ENCODE measurements at regions not wholly inside any gene's neighbourhood (a gene's known extent, or its start where the extent isn't known, plus 50 kb on each side); places are given as distances from the start of the nearest gene placed in this dataset.

DNA sequence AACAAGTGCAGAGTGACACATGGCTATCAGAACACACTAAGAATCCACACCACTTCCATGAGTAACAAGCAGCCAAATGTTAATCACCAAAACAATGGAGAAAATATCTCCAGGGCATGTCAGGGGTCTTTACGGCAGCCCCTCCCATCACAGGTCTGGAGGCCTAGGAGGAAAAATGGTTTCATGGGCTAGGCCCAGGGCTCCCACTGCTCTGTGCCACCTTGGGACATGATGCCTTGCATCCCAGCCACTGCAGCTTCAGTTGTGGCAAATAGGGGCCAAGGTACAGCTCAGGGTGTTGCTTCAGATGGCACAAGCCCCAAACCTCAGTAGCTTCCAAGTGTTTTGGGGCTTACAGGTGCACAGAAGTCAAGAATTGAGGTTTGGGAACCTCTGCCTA lies 66.6 kb downstream of the NEURL3 start:
- no peak overlapping the region for H3K4me3 ChIP-seq (ENCODE audit: low read depth, low read length)
- DNase-seq (ENCODE audit: low read depth): no peak
- no peak for TF ChIP-seq CTCF (IDR thresholded peaks at IDR 0.05; ENCODE audit: insufficient read depth, low read depth, low read length)

GRCh38 chr2:96437512-96437911 lies 67.6 kb downstream of the NEURL3 start:
- no peak for DNase-seq (ENCODE audit: low read depth)
- no peak for TF ChIP-seq CTCF (IDR thresholded peaks at IDR 0.05; ENCODE audit: insufficient read depth, low read depth, low read length)
- H3K4me3 ChIP-seq (ENCODE audit: low read depth, low read length): no peak overlapping the region

- no peak for TF ChIP-seq CTCF (IDR thresholded peaks at IDR 0.05; ENCODE audit: insufficient read depth, low read depth, low read length)
- no peak for DNase-seq (ENCODE audit: low read depth)
- H3K4me3 ChIP-seq (ENCODE audit: low read depth, low read length): no peak overlapping the region
These were observed 68.2 kb downstream of the NEURL3 start for GRCh38 chr2:96436961-96437360.

GRCh38 chr2:96436416-96436815 lies 68.7 kb downstream of the NEURL3 start:
- DNase-seq (ENCODE audit: low read depth): no peak
- no peak overlapping the region for H3K4me3 ChIP-seq (ENCODE audit: low read depth, low read length)
- TF ChIP-seq CTCF (IDR thresholded peaks at IDR 0.05; ENCODE audit: insufficient read depth, low read depth, low read length): no peak

DNA sequence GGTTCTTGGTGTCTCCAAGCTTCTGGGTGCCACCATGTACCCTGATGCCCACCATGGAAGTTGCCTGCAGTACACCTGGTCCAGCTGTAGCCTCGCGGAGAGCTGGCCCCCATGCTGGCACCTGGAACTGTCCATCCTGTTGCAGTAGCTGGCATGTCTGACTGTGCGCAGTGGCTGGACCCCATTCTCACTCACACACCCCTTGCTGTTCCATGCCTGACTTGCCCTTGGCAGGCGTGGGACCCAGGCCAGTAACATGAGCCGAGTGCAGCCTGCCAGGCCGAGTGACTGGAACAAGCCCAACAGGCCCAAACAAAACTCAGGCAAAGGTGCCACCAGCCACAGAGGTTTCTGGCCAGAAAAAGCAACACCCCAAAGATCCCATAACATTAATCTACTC lies 73.8 kb downstream of the NEURL3 start:
- DNase-seq (ENCODE audit: low read depth): no peak
- no peak overlapping the region for H3K4me3 ChIP-seq (ENCODE audit: low read depth, low read length)
- no peak for TF ChIP-seq CTCF (IDR thresholded peaks at IDR 0.05; ENCODE audit: insufficient read depth, low read depth, low read length)

DNA sequence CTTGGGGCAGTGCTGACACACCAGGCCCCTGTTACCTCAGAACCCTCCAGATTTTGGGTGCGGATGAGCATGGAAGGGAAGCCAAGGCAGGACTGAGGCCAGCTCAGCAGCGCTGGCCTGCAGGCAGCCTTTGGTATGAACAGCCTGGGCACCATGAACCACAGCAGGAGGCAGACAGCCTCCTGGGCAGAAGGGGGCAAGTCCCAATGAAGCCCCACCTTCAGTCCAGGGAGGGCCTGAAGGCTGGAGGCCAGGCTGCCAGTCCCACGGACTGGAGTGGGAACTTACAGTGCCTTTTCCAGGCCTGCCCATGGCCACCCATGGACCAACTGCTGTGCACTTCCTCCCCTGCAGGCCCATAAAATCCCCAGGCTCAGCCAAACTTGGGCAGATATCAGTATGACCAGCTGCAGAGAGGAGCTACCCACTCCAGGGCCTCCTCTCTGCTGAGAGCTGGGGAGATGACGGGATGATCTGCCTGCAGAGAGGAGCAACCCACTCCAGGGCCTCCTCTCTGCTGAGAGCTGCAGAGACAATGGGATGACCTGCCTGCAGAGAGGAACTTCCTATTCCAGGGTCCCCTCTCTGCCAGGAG lies 74.7 kb downstream of the NEURL3 start:
- no peak overlapping the region for H3K4me3 ChIP-seq (ENCODE audit: low read depth, low read length)
- TF ChIP-seq CTCF (IDR thresholded peaks at IDR 0.05; ENCODE audit: insufficient read depth, low read depth, low read length): no peak
- DNase-seq (ENCODE audit: low read depth): no peak

DNA sequence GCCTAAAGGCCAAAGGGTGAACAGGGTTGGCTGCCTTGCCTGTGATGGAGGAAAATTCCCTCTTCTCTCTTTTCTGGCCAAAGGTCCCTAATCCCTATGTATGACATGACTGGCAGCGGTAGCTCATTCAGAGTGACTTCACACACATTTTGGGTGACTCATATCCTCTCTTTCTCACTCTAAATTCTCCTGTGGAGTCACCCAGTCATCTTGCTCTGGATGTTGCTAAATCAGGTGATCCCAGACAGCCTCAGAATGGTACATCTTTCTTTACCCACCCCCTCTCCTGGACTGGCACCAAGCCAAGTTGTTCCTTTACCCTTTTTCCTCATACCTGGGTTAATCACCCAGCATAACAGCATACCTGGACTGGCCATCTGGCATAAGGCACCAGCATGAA lies 77.2 kb downstream of the NEURL3 start:
- DNase-seq (ENCODE audit: low read depth): no peak
- H3K4me3 ChIP-seq (ENCODE audit: low read depth, low read length): no peak overlapping the region
- TF ChIP-seq CTCF (IDR thresholded peaks at IDR 0.05; ENCODE audit: insufficient read depth, low read depth, low read length): no peak

Measured in fibroblast of villous mesenchyme (primary cell).